Epithelial cell of proximal tubule (primary cell): ENCODE measurements at regions not wholly inside any gene's neighbourhood (a gene's known extent, or its start where the extent isn't known, plus 50 kb on each side); places are given as distances from the start of the nearest gene placed in this dataset.

Experiments used
- DNase-seq: peaks from one replicate; pipeline ENCODE4 v3.0.0-alpha.2; 2011; ENCODE audit warnings: low read depth
- H3K4me3 ChIP-seq: 2 replicates; pipeline ENCODE4 v1.5.1; 2011; ENCODE audit warnings: low read depth, mild to moderate bottlenecking, low read length
- TF ChIP-seq, protein P1 (sequence below): conservative IDR thresholded peaks from 2 replicates; pipeline ENCODE4 v1.5.1; 2012; ENCODE audit warnings: low read depth, mild to moderate bottlenecking, low read length

DNA sequence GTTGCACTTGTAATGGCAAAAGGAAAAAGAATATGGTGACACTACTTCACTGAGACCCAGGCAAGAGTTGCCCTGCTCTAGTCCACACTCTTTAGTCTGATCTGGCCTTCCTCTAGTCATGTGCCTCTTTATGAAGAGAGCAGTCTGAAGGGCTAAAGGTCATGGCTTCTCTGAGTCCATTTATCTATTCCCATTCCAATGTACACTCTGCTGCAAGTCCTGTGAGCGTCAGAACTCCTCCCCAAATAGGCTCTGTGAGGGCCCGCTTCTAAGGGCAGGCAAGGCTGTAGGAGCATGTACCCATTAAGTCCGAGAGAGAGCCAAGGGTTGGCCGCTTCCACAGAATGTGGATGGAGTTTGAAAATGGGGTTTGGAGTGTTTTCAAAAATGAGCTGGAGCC, 209.3 kb downstream of the AHR start:
- TF ChIP-seq, protein P1, sequence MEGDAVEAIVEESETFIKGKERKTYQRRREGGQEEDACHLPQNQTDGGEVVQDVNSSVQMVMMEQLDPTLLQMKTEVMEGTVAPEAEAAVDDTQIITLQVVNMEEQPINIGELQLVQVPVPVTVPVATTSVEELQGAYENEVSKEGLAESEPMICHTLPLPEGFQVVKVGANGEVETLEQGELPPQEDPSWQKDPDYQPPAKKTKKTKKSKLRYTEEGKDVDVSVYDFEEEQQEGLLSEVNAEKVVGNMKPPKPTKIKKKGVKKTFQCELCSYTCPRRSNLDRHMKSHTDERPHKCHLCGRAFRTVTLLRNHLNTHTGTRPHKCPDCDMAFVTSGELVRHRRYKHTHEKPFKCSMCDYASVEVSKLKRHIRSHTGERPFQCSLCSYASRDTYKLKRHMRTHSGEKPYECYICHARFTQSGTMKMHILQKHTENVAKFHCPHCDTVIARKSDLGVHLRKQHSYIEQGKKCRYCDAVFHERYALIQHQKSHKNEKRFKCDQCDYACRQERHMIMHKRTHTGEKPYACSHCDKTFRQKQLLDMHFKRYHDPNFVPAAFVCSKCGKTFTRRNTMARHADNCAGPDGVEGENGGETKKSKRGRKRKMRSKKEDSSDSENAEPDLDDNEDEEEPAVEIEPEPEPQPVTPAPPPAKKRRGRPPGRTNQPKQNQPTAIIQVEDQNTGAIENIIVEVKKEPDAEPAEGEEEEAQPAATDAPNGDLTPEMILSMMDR = no peak
- no peak overlapping the region for H3K4me3 ChIP-seq
- DNase-seq = no peak

DNA sequence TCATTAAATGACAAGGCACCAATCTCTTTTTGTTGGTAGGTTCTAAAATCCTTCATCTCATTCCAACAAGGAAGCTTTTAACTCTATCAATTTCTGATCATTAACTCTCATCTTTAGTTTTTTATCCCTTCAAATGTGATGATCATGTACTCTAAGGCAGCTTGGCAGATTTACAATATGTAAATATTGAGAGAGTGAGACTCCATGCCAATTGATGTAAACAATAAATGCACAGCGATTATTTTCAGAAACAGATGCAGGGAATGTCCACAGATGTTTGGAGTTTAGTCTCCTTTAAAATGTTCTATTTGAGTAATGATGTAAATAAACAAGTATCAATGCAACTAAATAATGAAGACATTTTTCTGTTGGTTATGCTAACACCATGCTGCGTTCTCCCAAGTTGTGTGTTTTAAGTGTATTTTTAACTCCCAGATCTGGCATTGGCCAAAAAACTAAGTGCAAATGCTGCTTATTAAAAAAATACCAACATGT, 213.8 kb downstream of the AHR start:
- H3K4me3 ChIP-seq = no peak overlapping the region
- TF ChIP-seq, protein P1 = no peak
- DNase-seq = no peak

DNA sequence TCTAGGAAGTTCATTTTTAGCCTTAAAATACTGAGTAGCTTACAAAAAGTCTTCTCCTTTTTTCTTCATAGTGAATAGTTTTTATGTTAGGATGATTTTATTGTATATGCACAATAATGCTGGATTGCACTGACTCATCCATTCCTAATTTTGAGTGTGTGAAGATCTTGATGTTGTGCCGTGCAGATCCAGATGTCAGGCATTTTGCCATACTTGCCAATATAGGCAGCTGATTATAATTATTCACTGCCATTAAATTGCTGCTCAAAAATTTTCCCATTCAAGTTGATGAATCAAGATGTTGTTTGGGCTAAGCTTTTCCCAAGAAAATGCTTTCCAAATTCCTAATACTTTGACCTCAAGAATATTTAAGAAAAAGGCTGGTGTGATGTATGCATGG, 218.3 kb downstream of the AHR start:
- TF ChIP-seq, protein P1 = no peak
- DNase-seq = no peak
- H3K4me3 ChIP-seq = no peak overlapping the region

DNA sequence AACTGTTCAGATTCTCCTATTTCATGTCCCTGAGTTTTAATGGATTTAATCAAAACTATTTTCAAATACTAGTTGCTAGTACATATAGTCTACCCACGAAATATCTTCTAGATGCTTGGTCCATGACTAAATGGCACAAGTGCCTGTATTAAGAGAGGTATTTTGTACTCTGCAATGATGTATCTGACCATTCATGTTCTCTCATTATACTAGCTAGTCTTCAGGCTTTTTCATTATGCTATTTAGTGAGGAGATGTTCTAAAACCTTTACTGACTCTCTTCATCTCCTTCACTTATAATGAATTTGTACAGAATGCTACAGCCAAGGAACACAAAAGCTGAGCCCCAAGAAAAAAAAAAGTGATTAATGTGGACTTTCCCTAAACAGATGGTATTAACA, 222.5 kb downstream of the AHR start:
- no peak for DNase-seq
- TF ChIP-seq, protein P1 = no peak
- no peak overlapping the region for H3K4me3 ChIP-seq

DNA sequence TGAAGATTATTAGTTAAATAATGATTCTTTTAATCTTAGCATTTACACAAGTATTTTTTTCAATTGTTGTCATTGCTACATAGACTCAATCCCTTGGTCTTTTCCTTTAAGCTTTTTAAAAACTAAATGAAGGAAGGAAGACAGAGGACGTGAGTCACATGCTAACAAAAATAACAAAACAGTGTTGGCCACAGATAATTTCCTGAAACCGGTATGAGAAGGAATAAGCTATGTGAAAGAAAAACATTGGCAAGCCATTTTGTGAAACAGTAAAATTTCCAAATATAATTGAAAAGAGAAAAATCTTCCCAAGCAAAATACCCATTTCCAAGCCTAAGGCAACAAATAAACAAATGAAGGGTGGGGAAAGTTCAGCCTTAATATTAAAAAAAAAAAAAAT, 223.0 kb downstream of the AHR start:
- DNase-seq = no peak
- H3K4me3 ChIP-seq = no peak overlapping the region
- TF ChIP-seq, protein P1 = no peak

DNA sequence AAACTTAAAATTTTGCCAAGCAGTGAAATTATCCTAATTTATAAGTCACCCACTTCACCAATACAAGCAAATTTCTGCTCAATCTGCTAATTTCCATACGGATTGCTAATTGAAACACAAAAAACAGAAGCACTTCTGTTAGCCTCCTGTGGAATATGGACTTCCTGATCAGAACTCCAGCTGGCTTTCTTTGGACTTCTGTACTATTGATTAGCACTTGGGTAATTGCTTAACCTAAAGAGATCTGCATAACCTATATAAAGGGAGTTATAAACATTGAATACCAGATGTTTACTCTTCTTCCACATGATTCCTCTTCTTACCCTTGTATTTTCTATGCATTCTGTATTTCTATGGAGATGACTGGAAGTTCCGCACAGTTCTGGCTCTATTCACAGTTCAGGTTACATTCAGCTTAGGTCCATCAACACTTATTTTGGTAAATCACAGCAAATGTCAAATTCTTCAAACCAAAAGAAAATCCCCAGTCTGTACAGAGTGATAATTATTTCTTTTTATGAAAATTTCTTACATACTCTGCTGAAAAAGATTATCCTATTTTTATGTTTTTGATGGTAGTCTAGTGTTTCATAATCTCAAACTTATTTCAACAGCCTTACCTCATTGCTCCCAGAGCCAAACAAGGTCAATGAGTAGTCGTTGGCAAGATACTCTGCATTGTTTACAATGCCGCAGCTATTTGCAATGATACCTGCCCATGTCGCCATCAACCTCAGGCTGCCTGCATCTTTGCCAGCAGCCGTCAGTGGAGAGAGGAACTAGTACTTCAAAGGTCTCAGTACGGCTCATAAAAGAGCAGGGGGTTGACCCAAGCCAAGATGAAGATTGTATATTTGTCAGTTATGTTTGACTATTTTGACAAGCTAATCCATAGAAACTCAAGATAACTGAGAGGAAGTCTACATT, 225.6 kb downstream of the AHR start:
- DNase-seq = no peak
- TF ChIP-seq, protein P1 = no peak
- no peak overlapping the region for H3K4me3 ChIP-seq

DNA sequence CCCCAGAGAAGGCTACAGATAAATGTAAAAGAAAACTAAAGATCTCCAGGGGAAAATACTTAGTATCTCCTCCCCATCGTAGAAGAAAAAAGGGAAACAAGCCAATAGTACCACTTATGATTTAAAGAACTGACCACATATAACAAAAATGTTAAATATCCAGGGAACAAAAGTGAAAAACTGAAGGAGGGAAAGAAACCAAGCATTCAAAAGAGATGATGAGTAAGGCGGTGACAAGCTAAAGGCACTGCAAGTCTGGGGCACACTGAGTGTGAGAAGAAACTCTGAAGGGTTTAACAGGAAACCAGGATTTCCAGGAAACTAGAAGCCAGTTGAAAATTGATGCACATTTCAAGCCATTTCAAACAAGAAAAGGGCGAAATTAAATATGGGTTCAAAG, 226.3 kb downstream of the AHR start:
- no peak overlapping the region for H3K4me3 ChIP-seq
- TF ChIP-seq, protein P1 = no peak
- no peak for DNase-seq
